VCaP (cell line): ENCODE measurements at regions not wholly inside any gene's neighbourhood (a gene's known extent, or its start where the extent isn't known, plus 50 kb on each side); places are given as distances from the start of the nearest gene placed in this dataset.

Source experiments
- H3K27ac ChIP-seq: fragments of 450-650 bp; 2 replicates; pipeline ENCODE4 v1.5.1; 2017
- TF ChIP-seq, protein P1 (sequence below): fragments of 450-650 bp; conservative IDR thresholded peaks from 2 replicates; pipeline ENCODE4 v1.5.1; 2017; ENCODE audit warnings: mild to moderate bottlenecking, moderate library complexity

DNA sequence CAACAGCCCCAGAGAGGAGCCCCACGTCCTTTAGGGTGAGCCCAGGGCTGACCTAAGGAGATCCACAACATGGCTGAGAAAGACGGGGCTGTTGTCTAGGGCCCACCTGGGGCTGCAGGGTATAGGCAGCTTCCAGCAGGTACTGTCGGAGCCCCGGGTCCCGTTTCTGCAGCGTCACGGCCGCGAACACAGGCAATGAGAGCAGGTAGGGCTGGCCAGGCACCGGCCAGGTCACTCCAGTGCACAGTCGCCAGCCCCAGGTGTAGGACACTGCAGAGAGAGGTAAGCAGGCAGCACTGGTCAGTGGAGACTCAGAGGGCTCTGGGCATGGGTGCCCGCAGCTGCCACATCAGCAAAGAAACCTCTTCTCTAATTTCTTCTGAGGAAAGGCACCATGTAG lies 115.2 kb downstream of the LITAF start:
- TF ChIP-seq, protein P1, sequence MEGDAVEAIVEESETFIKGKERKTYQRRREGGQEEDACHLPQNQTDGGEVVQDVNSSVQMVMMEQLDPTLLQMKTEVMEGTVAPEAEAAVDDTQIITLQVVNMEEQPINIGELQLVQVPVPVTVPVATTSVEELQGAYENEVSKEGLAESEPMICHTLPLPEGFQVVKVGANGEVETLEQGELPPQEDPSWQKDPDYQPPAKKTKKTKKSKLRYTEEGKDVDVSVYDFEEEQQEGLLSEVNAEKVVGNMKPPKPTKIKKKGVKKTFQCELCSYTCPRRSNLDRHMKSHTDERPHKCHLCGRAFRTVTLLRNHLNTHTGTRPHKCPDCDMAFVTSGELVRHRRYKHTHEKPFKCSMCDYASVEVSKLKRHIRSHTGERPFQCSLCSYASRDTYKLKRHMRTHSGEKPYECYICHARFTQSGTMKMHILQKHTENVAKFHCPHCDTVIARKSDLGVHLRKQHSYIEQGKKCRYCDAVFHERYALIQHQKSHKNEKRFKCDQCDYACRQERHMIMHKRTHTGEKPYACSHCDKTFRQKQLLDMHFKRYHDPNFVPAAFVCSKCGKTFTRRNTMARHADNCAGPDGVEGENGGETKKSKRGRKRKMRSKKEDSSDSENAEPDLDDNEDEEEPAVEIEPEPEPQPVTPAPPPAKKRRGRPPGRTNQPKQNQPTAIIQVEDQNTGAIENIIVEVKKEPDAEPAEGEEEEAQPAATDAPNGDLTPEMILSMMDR, result no peak
- H3K27ac ChIP-seq, result no peak overlapping the region

DNA sequence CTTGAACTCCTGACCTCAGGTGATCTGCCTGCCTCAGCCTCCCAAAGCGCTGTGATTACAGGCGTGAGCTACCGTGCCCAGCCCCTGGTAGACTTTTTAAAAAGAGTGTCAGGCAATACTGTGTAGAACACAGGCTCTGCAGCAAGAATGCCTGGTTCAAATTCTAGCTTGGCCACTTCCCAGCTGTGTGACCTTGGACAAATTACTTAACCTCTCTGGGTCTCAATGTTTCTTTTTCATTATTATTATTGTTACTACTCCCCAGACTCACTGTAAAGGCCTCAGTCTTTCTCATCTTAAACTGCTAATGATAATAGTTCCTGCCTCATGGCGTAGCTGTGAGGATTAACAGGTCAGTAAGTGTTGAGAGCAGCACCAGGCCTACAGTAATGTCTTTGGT lies 114.3 kb downstream of the LITAF start:
- TF ChIP-seq, protein P1, result no peak
- H3K27ac ChIP-seq, result no peak overlapping the region

DNA sequence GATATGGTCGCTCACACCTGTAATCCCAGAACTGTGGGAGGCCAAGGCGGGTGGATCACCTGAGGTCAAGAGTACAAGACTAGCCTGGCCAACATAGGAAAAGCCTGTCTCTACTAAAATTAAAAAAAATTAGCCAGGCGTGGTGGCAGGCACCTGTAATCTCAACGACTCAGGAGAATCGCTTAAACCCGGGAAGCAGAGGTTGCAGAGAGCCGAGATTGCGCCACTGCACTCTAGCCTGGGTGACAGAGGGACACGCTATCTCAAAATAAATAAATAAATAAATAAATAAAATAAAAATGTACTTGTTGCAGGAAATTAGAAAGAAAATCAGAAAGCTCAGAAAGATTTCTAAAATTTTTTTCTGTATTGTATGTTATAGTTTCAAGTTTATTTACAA lies 113.9 kb downstream of the LITAF start:
- TF ChIP-seq, protein P1, result no peak
- no peak overlapping the region for H3K27ac ChIP-seq

DNA sequence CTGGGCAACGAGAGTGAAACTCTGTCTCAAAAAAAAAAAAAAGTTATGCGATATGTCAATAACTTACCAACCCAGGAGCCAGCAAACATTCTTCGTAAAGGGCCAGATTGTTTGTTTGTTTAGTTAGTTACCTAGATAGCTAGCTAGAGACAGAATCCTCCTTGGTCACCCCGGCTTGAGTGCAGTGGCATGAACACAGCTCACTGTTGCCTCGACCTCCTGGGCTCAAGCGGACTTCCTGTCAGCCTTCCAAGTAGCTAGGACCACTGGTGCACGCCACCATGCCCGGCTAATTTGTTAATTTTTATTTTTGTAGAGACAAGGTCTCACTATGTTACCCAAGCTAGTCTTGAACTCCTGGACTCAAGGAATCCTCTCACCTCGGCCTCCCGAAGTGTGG lies 113.0 kb downstream of the LITAF start:
- TF ChIP-seq, protein P1, result no peak
- no peak overlapping the region for H3K27ac ChIP-seq

DNA sequence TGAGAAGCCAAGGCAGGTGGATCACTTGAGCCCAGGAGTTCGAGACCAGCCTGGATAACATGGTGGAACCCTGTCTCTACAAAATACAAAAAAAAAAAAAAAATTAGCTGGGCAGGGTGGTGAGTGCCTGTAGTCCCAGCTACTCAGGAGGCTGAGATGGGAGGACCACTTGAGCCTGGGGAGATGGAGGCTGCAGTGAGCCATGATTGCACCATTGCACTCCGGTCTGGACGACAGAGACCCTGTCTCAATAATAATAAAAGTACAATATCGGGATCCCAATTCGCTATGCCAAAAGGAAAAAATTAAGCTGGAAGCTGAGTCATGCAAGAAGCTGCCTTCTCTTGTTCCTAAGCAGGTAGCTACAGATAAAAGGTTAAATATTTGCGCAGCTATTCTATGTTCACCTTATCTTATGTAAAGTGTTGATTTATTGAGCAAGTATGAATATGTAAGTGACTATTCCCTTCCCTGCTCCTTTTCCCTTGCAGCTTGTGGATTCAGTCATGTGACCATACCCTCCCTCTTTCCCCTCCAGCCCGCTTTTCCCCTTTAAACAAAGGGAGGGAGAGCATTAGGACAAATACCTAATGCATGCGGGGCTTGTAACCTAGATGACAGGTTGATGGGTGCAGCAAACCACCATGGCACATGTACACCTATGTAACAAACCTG lies 112.0 kb downstream of the LITAF start:
- no peak overlapping the region for H3K27ac ChIP-seq

DNA sequence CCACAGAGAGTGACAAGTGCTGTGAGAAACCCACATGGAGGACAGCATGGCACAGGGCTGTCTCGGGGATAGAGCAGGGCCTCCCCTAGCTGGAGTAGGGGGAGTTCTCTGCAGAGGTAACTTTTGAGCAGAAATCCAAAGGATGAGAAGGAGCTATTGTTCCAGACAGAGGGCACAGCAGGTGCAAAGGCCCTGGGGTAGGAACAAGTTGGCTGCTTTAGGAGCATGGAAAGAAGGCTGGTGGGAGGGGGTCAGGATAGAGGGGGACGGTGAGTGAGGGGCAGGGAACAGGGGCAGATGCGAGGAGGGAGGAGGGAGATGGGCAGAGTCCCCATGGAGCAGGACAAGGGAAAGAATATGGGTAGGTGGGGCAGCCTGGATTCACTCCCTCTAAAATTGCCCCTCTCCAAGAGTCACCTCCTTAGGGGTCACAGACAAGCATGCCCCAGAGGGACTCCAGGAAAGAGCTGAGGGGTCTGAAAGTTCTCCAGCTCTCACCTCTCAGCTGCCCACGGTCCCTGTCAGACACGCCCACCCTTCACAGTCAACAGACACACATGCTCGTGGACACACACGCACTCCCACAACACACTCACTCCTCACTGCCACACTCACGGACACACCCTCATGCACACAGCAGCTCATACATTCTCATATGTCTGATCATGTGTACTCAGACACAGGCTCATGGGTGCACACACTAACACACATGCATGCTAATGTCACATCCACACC lies 110.7 kb downstream of the LITAF start:
- H3K27ac ChIP-seq, result no peak overlapping the region
- TF ChIP-seq, protein P1, result no peak

More for the DNA sequence above, 112.0 kb downstream of the LITAF start:
- TF ChIP-seq, protein P1, result no peak

DNA sequence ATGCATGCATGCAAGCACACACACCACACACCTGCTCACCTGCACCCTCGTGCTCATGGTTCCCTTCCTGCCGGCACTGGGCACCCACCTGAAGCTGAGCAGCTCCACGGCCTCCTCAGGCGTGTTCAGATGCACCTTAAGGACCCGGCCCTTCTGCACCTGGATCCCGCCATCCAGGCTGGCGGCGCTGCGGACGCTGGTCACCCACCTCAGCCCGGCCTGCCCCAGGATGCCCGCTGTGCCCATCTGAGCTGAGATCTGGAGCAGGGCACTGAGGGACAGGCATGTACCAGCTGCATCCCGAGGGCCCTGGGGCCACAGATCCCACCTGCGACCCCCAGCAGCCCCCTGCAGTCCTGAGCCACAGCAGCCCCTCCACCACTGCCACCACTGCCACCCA lies 110.0 kb downstream of the LITAF start:
- TF ChIP-seq, protein P1, result no peak
- H3K27ac ChIP-seq, result no peak overlapping the region
